Middle frontal gyrus (tissue), 1 donor: ENCODE measurements at regions not wholly inside any gene's neighbourhood (a gene's known extent, or its start where the extent isn't known, plus 50 kb on each side); places are given as distances from the start of the nearest gene placed in this dataset.

Experiments
- DNase-seq: peaks from one replicate; pipeline ENCODE4 v3.0.0-alpha.2; 2015; ENCODE audit warnings: low spot score; ENCODE audit errors: extremely low spot score

GRCh38 chr9:118170032-118170955 is 466.1 kb downstream of the TLR4 start:
- DNase-seq: peak; percentile 54

- DNase-seq: no peak
Observed at GRCh38 chr9:118177241-118177640, 473.0 kb downstream of the TLR4 start.

- no peak for DNase-seq
Observed at GRCh38 chr9:118183576-118183975, 479.4 kb downstream of the TLR4 start.

- DNase-seq: no peak
Observed at GRCh38 chr9:118187408-118187807, 483.2 kb downstream of the TLR4 start.

GRCh38 chr9:118189615-118190014 is 485.4 kb downstream of the TLR4 start:
- DNase-seq: no peak

- DNase-seq: no peak
Observed at GRCh38 chr9:118192807-118193206, 488.6 kb downstream of the TLR4 start.

GRCh38 chr9:118209343-118209742 is 505.1 kb downstream of the TLR4 start:
- no peak for DNase-seq

GRCh38 chr9:118215549-118215948 is 511.3 kb downstream of the TLR4 start:
- no peak for DNase-seq

GRCh38 chr9:118222375-118222774 is 518.2 kb downstream of the TLR4 start:
- DNase-seq: no peak

GRCh38 chr9:118223111-118223510 is 518.9 kb downstream of the TLR4 start:
- DNase-seq: no peak

- DNase-seq: no peak
Observed at GRCh38 chr9:118230329-118230728, 526.1 kb downstream of the TLR4 start.

GRCh38 chr9:118236625-118237024 is 532.4 kb downstream of the TLR4 start:
- DNase-seq: no peak

GRCh38 chr9:118238139-118238538 is 533.9 kb downstream of the TLR4 start:
- no peak for DNase-seq

- no peak for DNase-seq
Observed at GRCh38 chr9:118252027-118252426, 547.8 kb downstream of the TLR4 start.

GRCh38 chr9:118262191-118262590 is 558.0 kb downstream of the TLR4 start:
- no peak for DNase-seq

- no peak for DNase-seq
Observed at GRCh38 chr9:118263949-118264348, 559.7 kb downstream of the TLR4 start.

- no peak for DNase-seq
Observed at GRCh38 chr9:118268046-118268445, 563.8 kb downstream of the TLR4 start.

GRCh38 chr9:118269623-118270022 is 565.4 kb downstream of the TLR4 start:
- no peak for DNase-seq

GRCh38 chr9:118271331-118271730 is 567.1 kb downstream of the TLR4 start:
- no peak for DNase-seq

- DNase-seq: no peak
Observed at GRCh38 chr9:118271936-118272335, 567.7 kb downstream of the TLR4 start.

GRCh38 chr9:118273048-118273447 is 568.8 kb downstream of the TLR4 start:
- no peak for DNase-seq

GRCh38 chr9:118276784-118277183 is 572.6 kb downstream of the TLR4 start:
- no peak for DNase-seq

GRCh38 chr9:118281772-118282171 is 577.6 kb downstream of the TLR4 start:
- DNase-seq: no peak
